ENCODE measurements at regions not wholly inside any gene's neighbourhood (a gene's known extent, or its start where the extent isn't known, plus 50 kb on each side); places are given as distances from the start of the nearest gene placed in this dataset.
A peak's percentile ranks its signal among the peaks of the same experiment; 100 is the strongest.

GRCh38 chr14:106879241-106879640 is 1352.9 kb downstream of the TMEM121 start:
- TF ChIP-seq ZFX (IDR thresholded peaks at IDR 0.05; ENCODE audit: borderline replicate concordance) = no peak
- TF ChIP-seq CTCF (IDR thresholded peaks at IDR 0.05) = peak; percentile 81
- no peak overlapping the region for H3K27ac ChIP-seq

DNA sequence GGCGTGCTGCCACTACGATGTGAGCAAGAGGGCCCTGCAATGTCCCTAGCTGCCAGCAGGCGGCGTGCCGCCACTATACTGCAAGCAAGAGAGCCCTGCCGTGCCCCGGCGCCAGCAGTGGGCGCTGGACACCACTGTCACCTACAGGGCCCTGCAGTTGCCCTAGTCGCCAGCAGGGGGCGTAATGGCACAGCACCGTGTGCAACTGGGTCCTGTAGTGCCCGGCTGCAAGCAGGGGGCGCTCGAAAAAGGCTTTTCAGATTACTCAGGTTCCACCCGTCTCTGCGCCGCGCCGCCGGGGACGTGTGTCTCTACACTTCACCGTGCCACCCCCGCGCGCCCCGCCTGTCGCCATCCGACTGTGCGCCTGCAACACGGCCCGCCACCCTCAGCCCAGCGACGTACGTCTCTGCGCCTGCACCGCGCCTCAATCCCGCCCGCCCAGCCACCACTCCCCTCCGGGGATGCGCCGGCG is 1356.9 kb downstream of the TMEM121 start:
- no peak for TF ChIP-seq ZFX (IDR thresholded peaks at IDR 0.05; ENCODE audit: borderline replicate concordance)
- TF ChIP-seq CTCF (IDR thresholded peaks at IDR 0.05) = peak; percentile 88
- H3K27ac ChIP-seq = no peak overlapping the region

All from 22Rv1 (cell line).